Activated CD4-positive, alpha-beta memory T cell treated with anti-CD3 and anti-CD28 coated beads for 36 hours (primary cell): ENCODE measurements at regions not wholly inside any gene's neighbourhood (a gene's known extent, or its start where the extent isn't known, plus 50 kb on each side); places are given as distances from the start of the nearest gene placed in this dataset.
A peak's percentile ranks its signal among the peaks of the same experiment; 100 is the strongest.

Experiments
- CTCF ChIA-PET: fragments of 350-600 bp; sonication (Branson Sonifier 250); formaldehyde crosslinking; loops from one replicate; lab custom pipeline; 2021; ENCODE audit warnings: antibody characterized with exemption, inconsistent platforms; lab: Charles Lee
- POLR2A ChIA-PET: fragments of 350-600 bp; sonication (Branson Sonifier 250); formaldehyde crosslinking; loops from one replicate; lab custom pipeline; 2021; ENCODE audit warnings: antibody characterized with exemption; lab: Charles Lee
- DNase-seq: peaks from one replicate; pipeline ENCODE4 v3.0.0-alpha.2; 2020
- H3K27ac Mint-ChIP-seq: one replicate; pipeline ENCODE4 v1.8.0; 2021; ENCODE audit warnings: mixed read lengths
- H3K27me3 Mint-ChIP-seq: one replicate; pipeline ENCODE4 v1.8.0; 2021; ENCODE audit warnings: mixed read lengths
- H3K36me3 Mint-ChIP-seq: one replicate; pipeline ENCODE4 v1.8.0; 2021; ENCODE audit warnings: mixed read lengths
- H3K4me1 Mint-ChIP-seq: one replicate; pipeline ENCODE4 v1.8.0; 2021; ENCODE audit warnings: low read depth, mixed read lengths
- H3K4me3 Mint-ChIP-seq: one replicate; pipeline ENCODE4 v1.8.0; 2021; ENCODE audit warnings: mild to moderate bottlenecking, mixed read lengths
- H3K9me3 Mint-ChIP-seq: one replicate; pipeline ENCODE4 v1.8.0; 2021; ENCODE audit warnings: mixed read lengths
- intact Hi-C: fragments of 100-400 bp; cut with micrococcal nuclease; formaldehyde crosslinking; loops from one replicate; pipeline ENCODE4 v1.15.1; 2023

DNA sequence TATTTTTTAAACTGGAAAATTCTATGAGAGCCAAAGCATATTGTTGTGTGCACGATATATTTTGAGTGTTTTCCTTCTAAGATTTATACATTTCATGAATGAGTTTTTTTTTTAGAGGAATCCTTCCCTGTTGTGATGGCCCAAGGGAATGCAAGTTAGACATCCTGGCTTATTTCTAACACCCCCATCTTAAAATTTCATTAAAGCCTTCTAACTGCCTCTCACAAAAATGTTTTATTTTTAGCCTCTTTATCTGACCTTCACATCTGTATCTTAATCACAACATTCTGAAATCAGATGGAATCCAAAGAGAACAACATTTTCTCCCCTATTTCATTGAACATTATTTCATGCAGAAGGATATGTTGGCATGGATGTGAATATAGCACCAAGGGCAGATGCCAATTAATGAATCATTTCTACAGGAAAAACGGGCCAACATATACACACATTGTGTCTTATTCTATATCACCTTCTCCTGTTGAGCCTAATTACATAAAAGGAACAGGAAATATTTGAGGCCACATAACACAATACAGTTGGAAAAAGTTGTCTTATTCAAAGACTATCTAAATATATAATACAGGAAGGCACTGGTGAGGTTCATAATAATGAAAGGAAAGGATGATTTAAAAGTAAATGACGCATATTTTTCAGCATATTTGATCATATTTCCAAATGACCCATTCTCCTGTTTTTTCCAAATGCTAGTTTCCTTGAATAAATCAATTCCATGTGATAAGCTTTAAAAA, 455.5 kb downstream of the TTLL7 start:
- Mint-ChIP-seq H3K4me3 (no peak overlapping the region), H3K9me3 (no peaks in the 10 kb centered on the region), H3K27ac (no peak overlapping the region), H3K36me3 (no peaks in the 10 kb centered on the region), H3K27me3 (no peaks in the 10 kb centered on the region), H3K4me1 (no peaks in the 10 kb centered on the region)
- no peak for DNase-seq
- intact Hi-C loops = no loop called here
- ChIA-PET POLR2A (no interaction called here), CTCF (no interaction called here)

- no peak for DNase-seq
- peaks cover 8% of the 10 kb centered on the region for H3K9me3 Mint-ChIP-seq
- no peak overlapping the region for H3K4me3 Mint-ChIP-seq
- no peaks in the 10 kb centered on the region for H3K36me3 Mint-ChIP-seq
- H3K27ac Mint-ChIP-seq = no peak overlapping the region
- no peaks in the 10 kb centered on the region for H3K27me3 Mint-ChIP-seq
- POLR2A ChIA-PET = no interaction called here
- CTCF ChIA-PET = no interaction called here
- H3K4me1 Mint-ChIP-seq = no peaks in the 10 kb centered on the region
- intact Hi-C loops = no loop called here
Observed at GRCh38 chr1:83531521-83532309, 467.2 kb downstream of the TTLL7 start.

DNA sequence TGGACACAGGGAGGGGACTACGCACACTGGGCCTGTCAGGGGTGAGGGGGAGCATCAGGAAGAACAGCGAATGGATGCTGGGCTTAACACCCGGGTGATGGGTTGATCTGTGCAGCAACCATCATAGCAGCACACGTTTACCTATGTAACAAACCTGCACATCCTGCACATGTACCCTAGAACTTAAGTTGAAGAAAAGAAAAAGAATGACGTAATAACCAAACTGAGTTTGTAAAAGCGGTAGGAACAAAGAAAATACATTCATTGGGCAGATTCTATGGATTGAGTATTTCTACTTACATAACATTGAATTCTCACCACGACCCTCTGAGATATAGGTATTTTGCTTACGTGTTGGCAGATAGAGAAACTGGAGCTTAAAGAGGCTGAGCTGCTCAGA, 468.4 kb downstream of the TTLL7 start:
- Mint-ChIP-seq H3K4me1 (no peaks in the 10 kb centered on the region), H3K4me3 (no peak overlapping the region), H3K36me3 (no peaks in the 10 kb centered on the region), H3K9me3 (peaks cover 8% of the 10 kb centered on the region), H3K27ac (no peak overlapping the region), H3K27me3 (no peaks in the 10 kb centered on the region)
- no peak for DNase-seq
- ChIA-PET POLR2A (no interaction called here), CTCF (no interaction called here)
- intact Hi-C loops = no loop called here

- POLR2A ChIA-PET = no interaction called here
Observed at GRCh38 chr1:83527987-83528386, 470.9 kb downstream of the TTLL7 start.

GRCh38 chr1:83520797-83521196, 478.1 kb downstream of the TTLL7 start:
- intact Hi-C loops = no loop called here

More at GRCh38 chr1:83527987-83528386, 470.9 kb downstream of the TTLL7 start:
- H3K36me3 Mint-ChIP-seq = no peaks in the 10 kb centered on the region
- peaks cover 4% of the 10 kb centered on the region for H3K9me3 Mint-ChIP-seq
- no peaks in the 10 kb centered on the region for H3K4me1 Mint-ChIP-seq
- DNase-seq = no peak
- intact Hi-C loops = no loop called here
- CTCF ChIA-PET = no interaction called here
- H3K27ac Mint-ChIP-seq = no peak overlapping the region
- no peak overlapping the region for H3K4me3 Mint-ChIP-seq
- H3K27me3 Mint-ChIP-seq = no peaks in the 10 kb centered on the region

DNA sequence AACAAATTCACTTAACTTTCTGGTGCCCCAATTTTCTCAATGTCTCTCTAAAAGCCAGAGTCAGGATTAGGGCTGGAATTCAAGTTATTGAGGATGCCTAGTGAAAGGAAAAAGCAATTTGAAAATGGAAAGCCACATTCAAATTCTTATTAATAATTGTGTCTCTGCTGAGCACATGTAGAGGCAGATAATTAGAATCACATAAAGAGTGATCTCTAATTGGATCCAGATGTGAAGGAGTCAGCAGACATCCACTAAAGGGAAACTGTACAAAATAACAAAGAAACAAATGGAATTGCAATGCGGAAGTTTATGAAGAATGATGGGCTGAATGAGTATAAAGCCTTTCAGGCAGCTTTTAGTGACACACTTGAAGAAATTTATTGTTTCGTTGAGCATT, 482.6 kb downstream of the TTLL7 start:
- Mint-ChIP-seq H3K27me3 (no peaks in the 10 kb centered on the region), H3K4me3 (no peak overlapping the region), H3K27ac (no peak overlapping the region), H3K4me1 (peaks cover 12% of the 10 kb centered on the region), H3K36me3 (peaks cover 2% of the 10 kb centered on the region), H3K9me3 (no peaks in the 10 kb centered on the region)
- ChIA-PET CTCF (no interaction called here), POLR2A (no interaction called here)
- intact Hi-C loops = no loop called here
- DNase-seq = no peak

More at GRCh38 chr1:83520797-83521196, 478.1 kb downstream of the TTLL7 start:
- POLR2A ChIA-PET = no interaction called here
- H3K9me3 Mint-ChIP-seq = no peaks in the 10 kb centered on the region
- no peak overlapping the region for H3K27ac Mint-ChIP-seq
- no peak for DNase-seq
- H3K4me1 Mint-ChIP-seq = peaks cover 4% of the 10 kb centered on the region
- no peaks in the 10 kb centered on the region for H3K27me3 Mint-ChIP-seq
- H3K36me3 Mint-ChIP-seq = no peaks in the 10 kb centered on the region
- CTCF ChIA-PET = no interaction called here
- H3K4me3 Mint-ChIP-seq = no peak overlapping the region

DNA sequence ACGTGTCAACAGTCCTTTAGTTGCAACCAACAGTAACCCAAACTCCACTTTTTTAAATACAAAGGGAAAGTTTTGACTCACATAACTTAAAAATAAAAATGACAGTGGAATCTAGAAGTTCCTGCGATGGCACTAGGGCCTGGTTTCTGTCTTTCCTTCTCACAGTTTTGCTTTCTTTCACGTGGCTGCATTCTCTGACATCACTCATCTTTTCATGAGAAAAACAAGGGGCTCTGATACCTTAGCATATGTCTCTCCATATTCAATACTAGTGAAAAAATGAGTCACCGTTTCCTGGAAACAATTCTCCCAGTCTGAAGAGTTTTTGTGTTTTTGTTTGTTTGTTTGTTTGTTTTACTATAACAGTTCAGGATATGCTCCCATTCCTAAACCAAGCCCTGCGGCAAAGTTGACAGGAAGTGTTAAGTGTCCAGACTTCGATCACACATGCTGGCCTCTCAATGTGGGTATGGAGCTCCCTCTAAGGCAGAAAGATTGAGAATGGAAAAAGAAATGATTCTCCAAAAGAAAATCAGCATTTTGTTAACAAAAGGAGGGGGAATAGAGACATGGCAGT, 483.3 kb downstream of the TTLL7 start:
- Mint-ChIP-seq H3K4me3 (no peak overlapping the region), H3K27me3 (no peaks in the 10 kb centered on the region), H3K4me1 (peaks cover 14% of the 10 kb centered on the region), H3K9me3 (no peaks in the 10 kb centered on the region), H3K36me3 (peaks cover 2% of the 10 kb centered on the region), H3K27ac (peak overlapping the region; percentile 57)
- DNase-seq = peak; percentile 11
- intact Hi-C loops = no loop called here
- ChIA-PET CTCF (no interaction called here), POLR2A (no interaction called here)

DNA sequence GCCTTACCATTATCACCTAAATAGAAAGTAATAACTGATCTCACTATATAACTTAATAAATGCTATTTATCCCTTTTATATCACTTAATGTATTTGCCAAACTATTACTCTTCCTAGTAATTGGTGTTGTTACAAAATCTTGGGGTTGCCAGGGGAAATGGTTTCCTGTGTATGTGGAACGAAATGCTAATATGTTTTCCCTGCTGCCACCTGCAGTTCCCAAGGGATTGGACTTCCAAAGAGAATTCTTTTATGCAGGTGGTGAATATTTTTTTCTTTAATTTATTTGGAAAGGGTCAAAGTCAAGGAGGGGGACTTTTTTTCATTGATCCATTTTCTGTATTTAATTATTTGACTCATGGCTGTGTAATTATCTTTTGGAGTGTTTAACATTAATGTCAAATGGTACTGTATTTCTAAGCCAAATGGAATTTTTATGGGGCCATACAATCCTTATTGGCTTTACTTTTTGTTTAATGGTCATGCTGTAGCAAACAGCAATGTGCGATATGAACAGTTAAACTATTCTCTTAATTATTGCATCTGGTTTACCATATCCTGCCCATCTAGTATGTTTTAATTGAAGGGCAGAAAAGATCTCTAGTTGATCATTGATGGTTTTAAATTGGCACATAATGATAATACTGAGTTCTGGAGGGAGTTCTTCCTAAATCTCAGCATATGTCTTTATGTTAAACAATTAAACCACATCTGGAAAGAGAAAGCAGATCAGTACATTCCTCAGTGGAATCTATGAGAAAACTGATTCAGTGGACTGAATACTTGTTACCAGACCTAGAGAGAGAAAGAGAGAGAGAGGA, 486.3 kb downstream of the TTLL7 start:
- intact Hi-C loops = no loop called here
- DNase-seq = no peak
- peaks cover 39% of the 10 kb centered on the region for H3K4me1 Mint-ChIP-seq

DNA sequence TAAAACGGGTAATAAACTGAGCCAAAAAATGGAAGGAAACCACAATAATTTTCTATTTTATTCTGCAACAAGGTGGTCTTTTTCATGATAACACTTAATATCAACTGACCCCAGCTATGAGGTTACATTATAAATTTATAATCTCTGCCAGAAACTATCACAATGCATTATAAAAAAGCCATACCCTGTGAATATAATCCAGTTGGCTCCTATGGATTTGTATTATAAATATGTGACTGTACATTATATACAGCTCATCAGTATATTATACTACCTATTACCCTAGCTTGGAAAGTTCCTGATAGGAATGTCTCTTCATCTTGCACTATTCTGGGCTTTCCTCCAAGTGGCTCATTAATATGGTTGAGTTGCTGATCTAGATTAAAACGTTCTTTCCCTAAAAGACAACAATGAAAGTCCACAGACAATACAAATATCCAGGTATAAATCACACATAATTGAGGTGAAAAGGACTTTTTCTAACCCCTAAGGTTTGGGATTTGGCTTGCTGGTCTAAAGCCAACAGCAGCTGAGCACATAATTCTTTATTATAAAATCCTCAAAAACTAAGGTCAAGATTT, 487.7 kb downstream of the TTLL7 start:
- intact Hi-C loops = no loop called here
- no peak for DNase-seq
- H3K9me3 Mint-ChIP-seq = no peaks in the 10 kb centered on the region
- no peak overlapping the region for H3K27ac Mint-ChIP-seq
- peaks cover 2% of the 10 kb centered on the region for H3K36me3 Mint-ChIP-seq
- POLR2A ChIA-PET = no interaction called here
- no peaks in the 10 kb centered on the region for H3K27me3 Mint-ChIP-seq
- peaks cover 43% of the 10 kb centered on the region for H3K4me1 Mint-ChIP-seq
- H3K4me3 Mint-ChIP-seq = no peak overlapping the region
- CTCF ChIA-PET = interaction anchor here (1.1 kb wide), 1 partner anchor 14 kb away, joined by 4 read pairs; no protein-coding TSS in a partner anchor

More for the DNA sequence above, 486.3 kb downstream of the TTLL7 start:
- ChIA-PET POLR2A (no interaction called here), CTCF (no interaction called here)
- Mint-ChIP-seq H3K27me3 (no peaks in the 10 kb centered on the region), H3K27ac (no peak overlapping the region), H3K4me3 (no peak overlapping the region), H3K9me3 (no peaks in the 10 kb centered on the region), H3K36me3 (peaks cover 2% of the 10 kb centered on the region)

DNA sequence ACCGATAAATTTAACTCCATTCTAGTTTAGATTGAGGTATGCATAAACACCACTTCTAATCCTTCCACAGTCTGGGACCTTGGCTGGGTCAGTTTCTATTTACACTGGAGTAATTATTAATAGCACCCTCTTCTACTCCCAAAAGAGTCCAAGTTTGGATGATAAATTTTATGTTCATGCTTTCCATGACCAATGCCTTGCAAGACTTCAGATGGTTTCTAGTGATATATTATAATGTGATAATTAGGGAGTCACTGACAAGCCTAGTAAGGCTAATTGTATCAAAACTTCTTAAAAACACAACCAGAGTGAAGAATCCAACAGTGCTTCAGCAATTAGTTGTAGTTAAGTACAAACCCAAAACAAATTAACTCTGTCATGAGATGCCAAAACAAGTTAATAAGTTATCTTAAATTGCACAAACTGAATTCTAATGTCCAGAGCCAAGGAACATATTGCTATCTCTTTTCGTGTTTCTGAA, 489.6 kb downstream of the TTLL7 start:
- no peak overlapping the region for H3K27ac Mint-ChIP-seq
- no peaks in the 10 kb centered on the region for H3K9me3 Mint-ChIP-seq
- intact Hi-C loops = loop anchor here (10.0 kb wide), 2 partner anchors 355 to 935 kb away; no protein-coding TSS in a partner anchor
- H3K36me3 Mint-ChIP-seq = peaks cover 2% of the 10 kb centered on the region
- ChIA-PET POLR2A (no interaction called here), CTCF (no interaction called here)
- H3K4me1 Mint-ChIP-seq = peaks cover 35% of the 10 kb centered on the region
- no peak for DNase-seq
- no peaks in the 10 kb centered on the region for H3K27me3 Mint-ChIP-seq
- H3K4me3 Mint-ChIP-seq = no peak overlapping the region

GRCh38 chr1:83508485-83509151, 490.3 kb downstream of the TTLL7 start:
- ChIA-PET CTCF (no interaction called here), POLR2A (no interaction called here)
- Mint-ChIP-seq H3K36me3 (peaks cover 2% of the 10 kb centered on the region), H3K4me1 (peaks cover 35% of the 10 kb centered on the region), H3K4me3 (peak overlapping the region; percentile 33), H3K9me3 (peaks cover 2% of the 10 kb centered on the region), H3K27me3 (no peaks in the 10 kb centered on the region), H3K27ac (peak overlapping the region; percentile 82)
- intact Hi-C loops = loop anchor here (10.0 kb wide), 2 partner anchors 356 to 936 kb away; no protein-coding TSS in a partner anchor
- peak; percentile 57 for DNase-seq
